Osteoblast (primary cell): ENCODE measurements at regions not wholly inside any gene's neighbourhood (a gene's known extent, or its start where the extent isn't known, plus 50 kb on each side); places are given as distances from the start of the nearest gene placed in this dataset.

Source experiments
- DNase-seq: peaks from one replicate; pipeline ENCODE4 v3.0.0; 2011; ENCODE audit warnings: low spot score, mixed read lengths; ENCODE audit not compliant: insufficient read length; ENCODE audit errors: missing footprints
- H2AFZ ChIP-seq: 2 replicates; pipeline ENCODE4 v1.6.0; 2011; ENCODE audit warnings: mild to moderate bottlenecking, low read length
- H3K27ac ChIP-seq: 2 replicates; pipeline ENCODE4 v1.5.1; 2011; ENCODE audit warnings: mild to moderate bottlenecking, low read depth, low read length, moderate library complexity
- H3K27me3 ChIP-seq: 2 replicates; pipeline ENCODE4 v1.6.0; 2012; ENCODE audit warnings: mild to moderate bottlenecking, control low read depth, inconsistent platforms, low read length, moderate library complexity; ENCODE audit not compliant: insufficient read depth
- H3K36me3 ChIP-seq: 2 replicates; pipeline ENCODE4 v1.5.1; 2011; ENCODE audit warnings: mild to moderate bottlenecking, low read length, control low read depth, moderate library complexity; ENCODE audit not compliant: insufficient read depth
- H3K4me1 ChIP-seq: 2 replicates; pipeline ENCODE4 v1.5.1; 2011; ENCODE audit warnings: mild to moderate bottlenecking, low read length, control low read depth, moderate library complexity; ENCODE audit not compliant: insufficient read depth
- H3K4me2 ChIP-seq: 2 replicates; pipeline ENCODE4 v1.6.0; 2011; ENCODE audit warnings: mild to moderate bottlenecking, low read length; ENCODE audit not compliant: insufficient read depth
- H3K4me3 ChIP-seq: fragments of 200-600 bp; sonication (generic); 3 replicates; pipeline ENCODE4 v1.5.1; 2012; ENCODE audit warnings: mild to moderate bottlenecking, low read length, inconsistent platforms; ENCODE audit not compliant: insufficient read depth
- H3K79me2 ChIP-seq: 2 replicates; pipeline ENCODE4 v1.6.0; 2012; ENCODE audit warnings: mild to moderate bottlenecking, low read length, control low read depth, inconsistent platforms; ENCODE audit not compliant: insufficient read depth
- H3K9me3 ChIP-seq: 2 replicates; pipeline ENCODE4 v1.5.1; 2011; ENCODE audit warnings: low read depth, low read length, control low read depth
- H4K20me1 ChIP-seq: 2 replicates; pipeline ENCODE4 v1.6.0; 2012; ENCODE audit warnings: mild to moderate bottlenecking, low read length, control low read depth; ENCODE audit not compliant: insufficient read depth
- TF ChIP-seq, protein P1 (sequence below): IDR thresholded peaks from 2 replicates; pipeline ENCODE4 v1.5.1; 2011; ENCODE audit warnings: mild to moderate bottlenecking, low read depth, low read length, moderate library complexity; ENCODE audit errors: extremely low read depth

DNA sequence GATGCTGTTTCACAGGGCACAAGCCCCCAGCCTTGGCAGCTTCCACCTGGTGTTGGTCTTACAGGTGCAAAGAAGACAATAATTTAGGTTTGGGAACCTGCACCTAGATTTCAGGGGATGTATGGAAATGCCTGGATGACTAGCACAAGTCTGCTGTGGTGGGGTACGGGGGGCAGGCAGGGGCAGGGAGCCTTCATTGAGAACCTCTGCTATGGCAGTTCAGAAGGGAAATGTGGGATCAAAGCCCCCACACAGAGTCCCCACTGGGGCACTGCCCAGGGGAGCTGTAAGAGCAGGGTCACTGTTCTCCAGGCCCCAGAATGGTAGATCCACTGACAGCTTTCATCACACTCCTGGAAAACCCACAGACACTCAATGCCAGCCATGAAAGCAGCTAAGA, 686.5 kb downstream of the FAM181B start:
- TF ChIP-seq, protein P1, sequence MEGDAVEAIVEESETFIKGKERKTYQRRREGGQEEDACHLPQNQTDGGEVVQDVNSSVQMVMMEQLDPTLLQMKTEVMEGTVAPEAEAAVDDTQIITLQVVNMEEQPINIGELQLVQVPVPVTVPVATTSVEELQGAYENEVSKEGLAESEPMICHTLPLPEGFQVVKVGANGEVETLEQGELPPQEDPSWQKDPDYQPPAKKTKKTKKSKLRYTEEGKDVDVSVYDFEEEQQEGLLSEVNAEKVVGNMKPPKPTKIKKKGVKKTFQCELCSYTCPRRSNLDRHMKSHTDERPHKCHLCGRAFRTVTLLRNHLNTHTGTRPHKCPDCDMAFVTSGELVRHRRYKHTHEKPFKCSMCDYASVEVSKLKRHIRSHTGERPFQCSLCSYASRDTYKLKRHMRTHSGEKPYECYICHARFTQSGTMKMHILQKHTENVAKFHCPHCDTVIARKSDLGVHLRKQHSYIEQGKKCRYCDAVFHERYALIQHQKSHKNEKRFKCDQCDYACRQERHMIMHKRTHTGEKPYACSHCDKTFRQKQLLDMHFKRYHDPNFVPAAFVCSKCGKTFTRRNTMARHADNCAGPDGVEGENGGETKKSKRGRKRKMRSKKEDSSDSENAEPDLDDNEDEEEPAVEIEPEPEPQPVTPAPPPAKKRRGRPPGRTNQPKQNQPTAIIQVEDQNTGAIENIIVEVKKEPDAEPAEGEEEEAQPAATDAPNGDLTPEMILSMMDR = no peak

DNA sequence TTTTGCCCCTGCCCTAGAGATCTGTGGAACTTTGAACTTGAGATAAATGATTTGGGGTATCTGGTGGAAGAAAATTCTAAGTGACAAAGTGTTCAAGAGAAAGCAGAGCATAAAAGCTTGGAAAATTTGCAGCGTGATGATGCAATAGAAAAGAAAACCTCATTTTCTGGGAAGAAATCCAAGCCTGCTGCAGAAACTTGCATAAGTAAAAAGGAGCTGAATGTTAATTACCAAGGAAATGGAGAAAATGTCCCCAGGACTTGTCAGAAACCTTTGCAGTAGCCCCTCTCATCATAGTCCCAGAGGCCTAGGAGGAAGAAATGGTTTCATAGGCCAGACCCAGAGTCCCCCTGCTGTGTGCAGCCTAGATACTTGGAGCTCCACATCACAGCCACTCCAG, 686.9 kb downstream of the FAM181B start:
- Histone ChIP-seq H3K79me2 (no peaks in the 10 kb centered on the region), H2AFZ (no peak overlapping the region), H3K4me2 (no peak overlapping the region), H3K36me3 (no peaks in the 10 kb centered on the region), H3K27me3 (no peaks in the 10 kb centered on the region), H3K4me3 (no peak overlapping the region), H4K20me1 (no peaks in the 10 kb centered on the region), H3K4me1 (no peaks in the 10 kb centered on the region), H3K27ac (no peak overlapping the region), H3K9me3 (no peaks in the 10 kb centered on the region)
- TF ChIP-seq, protein P1 = no peak
- no peak for DNase-seq

More for the DNA sequence above, 686.5 kb downstream of the FAM181B start:
- Histone ChIP-seq H3K4me1 (no peaks in the 10 kb centered on the region), H4K20me1 (no peaks in the 10 kb centered on the region), H3K27me3 (no peaks in the 10 kb centered on the region), H3K4me2 (no peak overlapping the region), H3K4me3 (no peak overlapping the region), H3K36me3 (no peaks in the 10 kb centered on the region), H3K27ac (no peak overlapping the region), H2AFZ (no peak overlapping the region), H3K79me2 (no peaks in the 10 kb centered on the region), H3K9me3 (no peaks in the 10 kb centered on the region)
- DNase-seq = no peak

DNA sequence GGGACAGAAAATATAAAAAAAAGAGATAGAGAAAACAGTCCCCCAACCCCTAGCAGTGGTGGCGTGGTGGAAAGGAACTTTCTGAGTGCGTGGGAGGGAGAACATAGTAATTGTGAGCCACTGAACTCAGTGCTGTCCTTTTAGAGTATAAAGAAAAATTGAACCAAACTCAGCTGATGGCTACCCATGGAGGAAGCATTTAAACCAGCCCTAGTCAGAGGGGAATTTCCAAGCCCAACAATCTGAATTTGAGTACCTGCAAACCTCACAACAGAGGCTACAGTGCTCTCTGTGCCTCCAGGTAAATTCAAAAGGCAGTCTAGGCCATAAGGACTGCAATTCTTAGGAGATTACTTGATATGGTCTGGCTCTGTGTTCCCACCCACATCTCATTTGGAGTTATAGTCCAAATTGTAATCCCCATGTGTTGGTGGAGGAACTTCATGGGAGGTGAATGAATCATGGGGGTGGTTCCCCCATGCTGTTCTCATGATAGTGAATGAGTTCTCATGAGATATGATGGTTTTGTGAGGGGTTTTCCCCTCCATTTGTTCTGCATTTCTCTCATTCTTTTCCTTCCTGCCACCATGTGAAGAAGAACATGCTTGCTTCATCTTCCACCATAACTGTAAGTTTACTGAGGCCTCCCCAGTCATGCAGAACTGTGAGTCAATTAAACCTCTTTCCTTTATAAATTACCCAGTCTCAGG, 687.8 kb downstream of the FAM181B start:
- Histone ChIP-seq H3K36me3 (no peaks in the 10 kb centered on the region), H3K27ac (no peak overlapping the region), H3K4me3 (no peak overlapping the region), H3K4me1 (no peaks in the 10 kb centered on the region), H3K27me3 (no peaks in the 10 kb centered on the region), H3K4me2 (no peak overlapping the region), H2AFZ (no peak overlapping the region), H4K20me1 (no peaks in the 10 kb centered on the region), H3K9me3 (no peaks in the 10 kb centered on the region), H3K79me2 (no peaks in the 10 kb centered on the region)
- DNase-seq = no peak
- TF ChIP-seq, protein P1 = no peak

DNA sequence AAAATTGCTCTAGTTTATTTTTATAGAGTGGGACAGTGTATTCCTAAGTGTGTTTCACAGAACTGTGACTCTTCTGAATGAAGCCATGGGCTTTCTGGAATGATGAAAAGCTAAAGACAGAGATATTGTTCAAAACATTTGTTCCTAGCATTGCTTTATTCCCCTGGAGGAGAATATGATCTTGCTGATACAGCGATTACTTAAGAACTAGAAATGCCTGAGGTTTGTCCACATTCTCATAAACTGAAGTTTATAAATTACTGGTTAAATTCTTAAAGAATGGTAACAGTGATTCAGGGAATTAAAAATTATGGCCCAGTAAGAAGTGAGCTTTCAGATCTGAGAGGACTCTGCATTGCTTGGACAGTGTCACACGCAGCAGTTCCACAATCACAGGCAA, 690.3 kb downstream of the FAM181B start:
- Histone ChIP-seq H3K27ac (no peak overlapping the region), H4K20me1 (no peaks in the 10 kb centered on the region), H3K4me3 (no peak overlapping the region), H3K4me1 (no peaks in the 10 kb centered on the region), H3K4me2 (no peak overlapping the region), H3K9me3 (no peaks in the 10 kb centered on the region), H2AFZ (no peak overlapping the region), H3K79me2 (no peaks in the 10 kb centered on the region), H3K27me3 (no peaks in the 10 kb centered on the region), H3K36me3 (no peaks in the 10 kb centered on the region)
- DNase-seq = no peak
- TF ChIP-seq, protein P1 = no peak
